ENCODE measurements at regions not wholly inside any gene's neighbourhood (a gene's known extent, or its start where the extent isn't known, plus 50 kb on each side); places are given as distances from the start of the nearest gene placed in this dataset.

- Histone ChIP-seq H3K4me1 (peaks cover 0 to 17% (median 15%) of the 10 kb centered on the region in 4 donors), H3K27me3 (no peaks in the 10 kb centered on the region), H3K27ac (peak overlapping the region; percentile 70 to 73 (median 72)), H3K4me3 (no peak overlapping the region), H3K36me3 (no peaks in the 10 kb centered on the region), H3K9me3 (no peaks in the 10 kb centered on the region)
- DNase-seq: no peak
- TF ChIP-seq CTCF (IDR thresholded peaks at IDR 0.05) (no peak), POLR2AphosphoS5 (IDR thresholded peaks at IDR 0.05) (no peak), EP300 (IDR thresholded peaks at IDR 0.05) (no peak), POLR2A (IDR thresholded peaks at IDR 0.05) (no peak)
- intact Hi-C loops (cut with DNase I): loop anchor here (10.0 kb wide), 1 partner anchor 188 kb away; no protein-coding TSS in a partner anchor
Observed at GRCh38 chr7:131226514-131226865, 101.2 kb upstream of the MKLN1 start.

- Histone ChIP-seq H3K27me3 (no peaks in the 10 kb centered on the region), H3K4me1 (peaks cover 0 to 9% (median 5%) of the 10 kb centered on the region in 4 donors), H3K9me3 (no peaks in the 10 kb centered on the region), H3K27ac (peak overlapping the region in 3 of 4 donors; percentile 36 to 57 (median 48)), H3K36me3 (no peaks in the 10 kb centered on the region), H3K4me3 (no peak overlapping the region)
- TF ChIP-seq POLR2AphosphoS5 (IDR thresholded peaks at IDR 0.05): peak in 3 of 4 donors; percentile 14 to 49 (median 40)
- no peak for TF ChIP-seq POLR2A (IDR thresholded peaks at IDR 0.05)
- TF ChIP-seq CTCF (IDR thresholded peaks at IDR 0.05): no peak
- TF ChIP-seq EP300 (IDR thresholded peaks at IDR 0.05): no peak
- peak; percentile 83 for DNase-seq
- 51 to 76% methylated on average over 10 of the region's 10 CpGs for WGBS, 2 donors
- intact Hi-C loops (cut with DNase I): no loop called here
Observed at GRCh38 chr7:131231381-131232220, 96.1 kb upstream of the MKLN1 start.

- Histone ChIP-seq H3K4me1 (peaks cover 0 to 8% (median 4%) of the 10 kb centered on the region in 4 donors), H3K27me3 (no peaks in the 10 kb centered on the region), H3K4me3 (no peak overlapping the region), H3K36me3 (no peaks in the 10 kb centered on the region), H3K27ac (no peak overlapping the region), H3K9me3 (no peaks in the 10 kb centered on the region)
- intact Hi-C loops (cut with DNase I): no loop called here
- no peak for TF ChIP-seq CTCF (IDR thresholded peaks at IDR 0.05)
- TF ChIP-seq POLR2A (IDR thresholded peaks at IDR 0.05): no peak
- TF ChIP-seq POLR2AphosphoS5 (IDR thresholded peaks at IDR 0.05): no peak
- no peak for TF ChIP-seq EP300 (IDR thresholded peaks at IDR 0.05)
- no peak for DNase-seq
- 90 to 97% methylated on average over 9 of the region's 9 CpGs for WGBS, 2 donors
Observed at GRCh38 chr7:131232768-131233167, 94.9 kb upstream of the MKLN1 start.

- H3K9me3 ChIP-seq: no peaks in the 10 kb centered on the region
- H3K4me1 ChIP-seq: peaks cover 0 to 8% (median 4%) of the 10 kb centered on the region in 4 donors
- H3K36me3 ChIP-seq: no peaks in the 10 kb centered on the region
- TF ChIP-seq POLR2A (IDR thresholded peaks at IDR 0.05) (no peak), POLR2AphosphoS5 (IDR thresholded peaks at IDR 0.05) (no peak), CTCF (IDR thresholded peaks at IDR 0.05) (no peak), EP300 (IDR thresholded peaks at IDR 0.05) (no peak)
- H3K27me3 ChIP-seq: no peaks in the 10 kb centered on the region
- WGBS, 2 donors: 97 to 98% methylated on average over 4 of the region's 4 CpGs
- H3K4me3 ChIP-seq: no peak overlapping the region
- intact Hi-C loops (cut with DNase I): no loop called here
- no peak for DNase-seq
- H3K27ac ChIP-seq: no peak overlapping the region
Observed at GRCh38 chr7:131233193-131233592, 94.5 kb upstream of the MKLN1 start.

Data from sigmoid colon (tissue), 6 donors.